GM12874 (cell line): ENCODE measurements at regions not wholly inside any gene's neighbourhood (a gene's known extent, or its start where the extent isn't known, plus 50 kb on each side); places are given as distances from the start of the nearest gene placed in this dataset.

Source experiments
- TF ChIP-seq, protein P1 (sequence below): IDR thresholded peaks from 2 replicates; pipeline ENCODE4 v1.5.1; 2011; ENCODE audit warnings: low read depth, mild to moderate bottlenecking, control low read depth, low read length, moderate library complexity; ENCODE audit not compliant: insufficient read depth

DNA sequence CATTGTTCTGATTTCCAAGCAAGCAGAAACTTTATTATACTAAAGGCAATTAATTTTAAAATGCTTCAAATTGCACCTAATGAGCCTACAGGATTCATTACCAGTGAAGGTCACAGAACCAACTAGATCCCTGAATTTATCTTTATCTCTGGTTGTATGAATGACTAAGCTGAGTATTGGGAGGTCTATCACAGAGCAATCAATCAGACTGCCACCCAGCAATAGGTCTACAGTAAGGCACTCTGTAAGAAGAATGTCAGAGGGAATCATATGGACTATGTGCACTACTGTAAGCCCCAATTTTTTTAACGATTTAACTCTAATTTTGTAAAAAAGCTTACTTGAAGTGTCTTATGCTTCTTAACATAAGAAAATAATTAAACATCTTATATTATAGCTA is 707.0 kb downstream of the AMY1C start:
- TF ChIP-seq, protein P1, sequence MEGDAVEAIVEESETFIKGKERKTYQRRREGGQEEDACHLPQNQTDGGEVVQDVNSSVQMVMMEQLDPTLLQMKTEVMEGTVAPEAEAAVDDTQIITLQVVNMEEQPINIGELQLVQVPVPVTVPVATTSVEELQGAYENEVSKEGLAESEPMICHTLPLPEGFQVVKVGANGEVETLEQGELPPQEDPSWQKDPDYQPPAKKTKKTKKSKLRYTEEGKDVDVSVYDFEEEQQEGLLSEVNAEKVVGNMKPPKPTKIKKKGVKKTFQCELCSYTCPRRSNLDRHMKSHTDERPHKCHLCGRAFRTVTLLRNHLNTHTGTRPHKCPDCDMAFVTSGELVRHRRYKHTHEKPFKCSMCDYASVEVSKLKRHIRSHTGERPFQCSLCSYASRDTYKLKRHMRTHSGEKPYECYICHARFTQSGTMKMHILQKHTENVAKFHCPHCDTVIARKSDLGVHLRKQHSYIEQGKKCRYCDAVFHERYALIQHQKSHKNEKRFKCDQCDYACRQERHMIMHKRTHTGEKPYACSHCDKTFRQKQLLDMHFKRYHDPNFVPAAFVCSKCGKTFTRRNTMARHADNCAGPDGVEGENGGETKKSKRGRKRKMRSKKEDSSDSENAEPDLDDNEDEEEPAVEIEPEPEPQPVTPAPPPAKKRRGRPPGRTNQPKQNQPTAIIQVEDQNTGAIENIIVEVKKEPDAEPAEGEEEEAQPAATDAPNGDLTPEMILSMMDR, result no peak

- TF ChIP-seq, protein P1, result no peak
These were observed 710.2 kb downstream of the AMY1C start for GRCh38 chr1:104459886-104460285.

DNA sequence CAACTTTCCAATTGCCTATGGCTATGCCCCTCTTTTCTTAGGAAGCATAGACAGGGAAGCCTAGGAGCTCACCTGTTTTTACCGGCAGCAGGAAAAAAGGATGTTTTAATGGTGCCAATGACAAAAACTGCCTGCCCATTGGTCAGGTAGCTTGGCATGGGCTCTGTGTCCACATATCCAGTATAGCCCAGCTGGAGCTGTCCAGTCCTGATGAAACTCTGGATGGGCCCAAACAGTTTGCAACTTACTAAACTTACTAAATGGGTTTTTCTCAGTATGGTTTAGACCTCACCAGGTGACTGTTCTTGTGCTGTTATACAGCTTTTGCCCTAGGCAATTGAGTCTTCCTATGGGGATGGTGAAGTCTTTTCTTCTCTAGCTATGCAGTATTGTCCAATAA is 711.2 kb downstream of the AMY1C start:
- TF ChIP-seq, protein P1, result no peak

GRCh38 chr1:104463126-104463697 is 713.5 kb downstream of the AMY1C start:
- TF ChIP-seq, protein P1, result no peak

DNA sequence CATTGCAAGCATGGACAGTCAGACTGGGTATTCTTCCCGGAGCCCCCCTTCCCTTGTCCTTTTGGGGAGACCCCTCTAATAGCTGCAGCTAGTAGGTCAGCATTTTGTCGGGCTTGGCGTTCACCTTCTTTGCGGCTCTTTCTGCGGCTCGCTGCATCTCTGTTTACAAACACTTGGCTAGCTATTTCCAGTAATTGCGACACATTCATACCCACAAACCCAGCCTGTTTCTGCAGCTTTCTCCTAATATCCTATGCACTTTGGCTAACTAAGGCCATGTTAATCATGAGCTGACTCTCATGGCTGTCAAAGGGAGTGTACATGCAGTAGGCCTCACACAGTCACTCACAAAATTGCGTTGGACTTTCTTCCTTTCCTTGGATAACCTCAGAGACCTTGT is 716.4 kb downstream of the AMY1C start:
- TF ChIP-seq, protein P1, result no peak

- TF ChIP-seq, protein P1, result no peak
These were observed 717.9 kb downstream of the AMY1C start for GRCh38 chr1:104467590-104467989.

- TF ChIP-seq, protein P1, result no peak
These were observed 718.6 kb downstream of the AMY1C start for GRCh38 chr1:104468282-104468681.
